Hepatocyte (in vitro differentiated cells): ENCODE measurements at regions not wholly inside any gene's neighbourhood (a gene's known extent, or its start where the extent isn't known, plus 50 kb on each side); places are given as distances from the start of the nearest gene placed in this dataset.

Experiments
- DNase-seq: peaks from one replicate; pipeline ENCODE4 v3.0.0-alpha.2; 2016; ENCODE audit warnings: low spot score
- H2AFZ ChIP-seq: fragments of 200-600 bp; sonication (generic); 2 replicates; pipeline ENCODE4 v1.6.0; 2016; ENCODE audit warnings: antibody characterized with exemption, mild to moderate bottlenecking
- H3K27ac ChIP-seq: fragments of 200-600 bp; sonication (generic); 2 replicates; pipeline ENCODE4 v1.5.1; 2016; ENCODE audit warnings: mild to moderate bottlenecking
- H3K27me3 ChIP-seq: fragments of 200-600 bp; sonication (generic); 2 replicates; pipeline ENCODE4 v1.6.1; 2016
- H3K36me3 ChIP-seq: fragments of 200-600 bp; sonication (generic); replicated peaks from 2 replicates; pipeline ENCODE4 v1.5.1; 2016; ENCODE audit warnings: low read depth; ENCODE audit not compliant: insufficient read depth
- H3K4me1 ChIP-seq: fragments of 200-600 bp; sonication (generic); 2 replicates; pipeline ENCODE4 v1.5.1; 2016; ENCODE audit warnings: mild to moderate bottlenecking, moderate library complexity; ENCODE audit not compliant: insufficient read depth
- H3K4me2 ChIP-seq: fragments of 200-600 bp; sonication (generic); 2 replicates; pipeline ENCODE4 v1.6.0; 2016
- H3K4me3 ChIP-seq: fragments of 200-600 bp; sonication (generic); 2 replicates; pipeline ENCODE4 v1.5.1; 2016; ENCODE audit warnings: mild to moderate bottlenecking
- H3K79me2 ChIP-seq: fragments of 200-600 bp; sonication (generic); 2 replicates; pipeline ENCODE4 v1.6.0; 2017; ENCODE audit warnings: mild to moderate bottlenecking
- H3K9me2 ChIP-seq: fragments of 200-600 bp; sonication (generic); replicated peaks from 2 replicates; pipeline ENCODE4 v1.6.0; 2017; ENCODE audit warnings: mild to moderate bottlenecking; ENCODE audit not compliant: insufficient read depth
- H3K9me3 ChIP-seq: fragments of 200-600 bp; sonication (generic); 2 replicates; pipeline ENCODE4 v1.5.1; 2016; ENCODE audit warnings: low read depth, mild to moderate bottlenecking
- H4K20me1 ChIP-seq: fragments of 200-600 bp; sonication (generic); 2 replicates; pipeline ENCODE4 v1.6.0; 2016; ENCODE audit warnings: mild to moderate bottlenecking; ENCODE audit not compliant: insufficient read depth, poor library complexity, severe bottlenecking
- CTCF ChIP-seq: fragments of 200-600 bp; sonication (generic); IDR thresholded peaks from 2 replicates; pipeline ENCODE4 v1.5.1; 2016; ENCODE audit warnings: antibody characterized with exemption, mild to moderate bottlenecking; ENCODE audit not compliant: poor library complexity
- EZH2 ChIP-seq: fragments of 200-600 bp; sonication (generic); IDR thresholded peaks from 2 replicates; pipeline ENCODE4 v1.6.1; 2016; ENCODE audit warnings: antibody characterized with exemption, mild to moderate bottlenecking, borderline replicate concordance
- EZH2phosphoT487 ChIP-seq: fragments of 200-600 bp; sonication (generic); IDR thresholded peaks from one replicate; pipeline ENCODE4 v1.6.1; 2018; ENCODE audit warnings: antibody characterized with exemption, mild to moderate bottlenecking, low read depth, moderate library complexity; ENCODE audit not compliant: unreplicated experiment, severe bottlenecking
- WGBS: methylation state at CpG from one replicate; pipeline ENCODE4 v1.1.6; 2016; ENCODE audit warnings: low lambda C conversion rate; ENCODE audit errors: missing lambda C conversion rate; 5-methylcytosine and 5-hydroxymethylcytosine counted together

GRCh38 chr13:93151277-93151676, 75.3 kb upstream of the GPC6 start:
- no peak overlapping the region for H3K4me3 ChIP-seq
- H3K36me3 ChIP-seq, result no peaks in the 10 kb centered on the region
- H3K9me2 ChIP-seq, result no peaks in the 10 kb centered on the region
- no peaks in the 10 kb centered on the region for H4K20me1 ChIP-seq
- TF ChIP-seq EZH2 (no peak), EZH2phosphoT487 (no peak), CTCF (no peak)
- H3K27ac ChIP-seq, result no peak overlapping the region
- no peaks in the 10 kb centered on the region for H3K27me3 ChIP-seq
- no peaks in the 10 kb centered on the region for H3K9me3 ChIP-seq
- no peak overlapping the region for H2AFZ ChIP-seq
- peaks cover 5% of the 10 kb centered on the region for H3K4me1 ChIP-seq
- no peaks in the 10 kb centered on the region for H3K79me2 ChIP-seq
- no peak for DNase-seq
- no peak overlapping the region for H3K4me2 ChIP-seq

GRCh38 chr13:93158565-93158964, 68.0 kb upstream of the GPC6 start:
- DNase-seq, result no peak
- Histone ChIP-seq H3K36me3 (no peaks in the 10 kb centered on the region), H3K4me2 (no peak overlapping the region), H3K79me2 (no peaks in the 10 kb centered on the region), H3K9me3 (no peaks in the 10 kb centered on the region), H3K4me1 (no peaks in the 10 kb centered on the region), H4K20me1 (no peaks in the 10 kb centered on the region), H3K9me2 (no peaks in the 10 kb centered on the region), H3K27me3 (no peaks in the 10 kb centered on the region), H3K4me3 (no peak overlapping the region), H2AFZ (no peak overlapping the region), H3K27ac (no peak overlapping the region)
- TF ChIP-seq EZH2 (no peak), EZH2phosphoT487 (no peak), CTCF (no peak)

GRCh38 chr13:93169980-93170379, 56.6 kb upstream of the GPC6 start:
- no peak overlapping the region for H3K27ac ChIP-seq
- peak; percentile 37 for DNase-seq

GRCh38 chr13:93172109-93172508, 54.5 kb upstream of the GPC6 start:
- TF ChIP-seq EZH2, result no peak
- TF ChIP-seq CTCF, result no peak
- TF ChIP-seq EZH2phosphoT487, result no peak
- no peak overlapping the region for H3K27ac ChIP-seq
- H3K4me2 ChIP-seq, result no peak overlapping the region

More at GRCh38 chr13:93169980-93170379, 56.6 kb upstream of the GPC6 start:
- H3K79me2 ChIP-seq, result no peaks in the 10 kb centered on the region
- no peaks in the 10 kb centered on the region for H3K36me3 ChIP-seq
- H3K9me3 ChIP-seq, result no peaks in the 10 kb centered on the region
- H3K4me3 ChIP-seq, result no peak overlapping the region
- H4K20me1 ChIP-seq, result no peaks in the 10 kb centered on the region
- no peaks in the 10 kb centered on the region for H3K27me3 ChIP-seq
- TF ChIP-seq EZH2, result no peak
- no peak overlapping the region for H2AFZ ChIP-seq
- no peaks in the 10 kb centered on the region for H3K9me2 ChIP-seq
- no peak overlapping the region for H3K4me2 ChIP-seq
- H3K4me1 ChIP-seq, result no peaks in the 10 kb centered on the region

More at GRCh38 chr13:93172109-93172508, 54.5 kb upstream of the GPC6 start:
- Histone ChIP-seq H3K79me2 (no peaks in the 10 kb centered on the region), H4K20me1 (no peaks in the 10 kb centered on the region), H2AFZ (no peak overlapping the region), H3K9me2 (no peaks in the 10 kb centered on the region), H3K9me3 (no peaks in the 10 kb centered on the region), H3K4me3 (no peak overlapping the region), H3K36me3 (no peaks in the 10 kb centered on the region), H3K4me1 (no peaks in the 10 kb centered on the region), H3K27me3 (no peaks in the 10 kb centered on the region)
- no peak for DNase-seq
- 96% methylated on average over 1 of the region's 1 CpG for WGBS
